HG02759 (cell line): ENCODE measurements at regions not wholly inside any gene's neighbourhood (a gene's known extent, or its start where the extent isn't known, plus 50 kb on each side); places are given as distances from the start of the nearest gene placed in this dataset.
"Not testable (repeated sequence)": the region's sequence is repeated elsewhere in the genome, so short reads cannot be mapped to it uniquely, and the experiment has no call there.

Experiments
- ATAC-seq: cut with Tn5 transposase; IDR thresholded peaks from one replicate; pipeline ENCODE4 v1.9.1; 2021; ENCODE audit warnings: mild to moderate bottlenecking, moderate library complexity; ENCODE audit not compliant: unreplicated experiment

GRCh38 chr10:55537497-55537896 is 736.5 kb upstream of the PCDH15 start:
- ATAC-seq = not testable (repeated sequence)

GRCh38 chr10:55519264-55519663 is 718.2 kb upstream of the PCDH15 start:
- ATAC-seq = no peak

GRCh38 chr10:55518416-55518815 is 717.4 kb upstream of the PCDH15 start:
- not testable (repeated sequence) for ATAC-seq

- no peak for ATAC-seq
Measured at GRCh38 chr10:55509168-55509567, 708.1 kb upstream of the PCDH15 start.

GRCh38 chr10:55500931-55501559 is 700.0 kb upstream of the PCDH15 start:
- peak; percentile 91 for ATAC-seq

- no peak for ATAC-seq
Measured at GRCh38 chr10:55497893-55498499, 697.0 kb upstream of the PCDH15 start.

GRCh38 chr10:55495555-55495954 is 694.5 kb upstream of the PCDH15 start:
- no peak for ATAC-seq

- ATAC-seq = no peak
Measured at GRCh38 chr10:55491712-55492111, 690.7 kb upstream of the PCDH15 start.

- no peak for ATAC-seq
Measured at GRCh38 chr10:55485827-55486226, 684.8 kb upstream of the PCDH15 start.

GRCh38 chr10:55476129-55476528 is 675.1 kb upstream of the PCDH15 start:
- ATAC-seq = no peak

GRCh38 chr10:55474258-55474657 is 673.2 kb upstream of the PCDH15 start:
- no peak for ATAC-seq

- ATAC-seq = no peak
Measured at GRCh38 chr10:55470840-55471239, 669.8 kb upstream of the PCDH15 start.

- ATAC-seq = no peak
Measured at GRCh38 chr10:55466806-55467504, 665.9 kb upstream of the PCDH15 start.

- no peak for ATAC-seq
Measured at GRCh38 chr10:55464083-55464482, 663.1 kb upstream of the PCDH15 start.

- ATAC-seq = no peak
Measured at GRCh38 chr10:55460008-55460407, 659.0 kb upstream of the PCDH15 start.

GRCh38 chr10:55449981-55450380 is 649.0 kb upstream of the PCDH15 start:
- no peak for ATAC-seq

GRCh38 chr10:55446441-55447002 is 645.5 kb upstream of the PCDH15 start:
- ATAC-seq = no peak

GRCh38 chr10:55441777-55442176 is 640.7 kb upstream of the PCDH15 start:
- ATAC-seq = no peak

GRCh38 chr10:55426138-55426537 is 625.1 kb upstream of the PCDH15 start:
- no peak for ATAC-seq

- ATAC-seq = no peak
Measured at GRCh38 chr10:55410415-55410885, 609.4 kb upstream of the PCDH15 start.

- no peak for ATAC-seq
Measured at GRCh38 chr10:55404094-55404493, 603.1 kb upstream of the PCDH15 start.
